GM12878 (cell line): ENCODE measurements at regions not wholly inside any gene's neighbourhood (a gene's known extent, or its start where the extent isn't known, plus 50 kb on each side); places are given as distances from the start of the nearest gene placed in this dataset.

Experiments
- CTCF ChIP-seq, 3 experiments: IDR thresholded peaks in 2 of 3; conservative IDR thresholded peaks in 1 of 3; 2 replicates each; pipeline ENCODE4 v1.5.1; 2011; ENCODE audit warnings: low read depth in 3 of 3, low read length in 3 of 3, mild to moderate bottlenecking in 3 of 3, control low read depth in 2 of 3, moderate library complexity in 2 of 3, inconsistent platforms in 1 of 3, mixed read lengths in 1 of 3; ENCODE audit not compliant: control insufficient read depth in 2 of 3, insufficient read depth in 1 of 3; ENCODE audit errors: extremely low read depth in 1 of 3
- EP300 ChIP-seq, 2 experiments: fragments of 150-350 bp in 1 of 2; IDR thresholded peaks; 2 replicates each; pipeline ENCODE4 v1.6.1; 2011 to 2012; ENCODE audit warnings: low read depth in 2 of 2, low read length in 2 of 2, borderline replicate concordance in 1 of 2, improper control_type of control experiment in 1 of 2, inconsistent platforms in 1 of 2; ENCODE audit not compliant: control insufficient read depth in 1 of 2
- HDAC6 ChIP-seq: fragments of 200-600 bp; sonication (generic); IDR thresholded peaks from one replicate; pipeline ENCODE4 v1.8.0; 2017; ENCODE audit warnings: antibody characterized with exemption; ENCODE audit not compliant: unreplicated experiment
- MEF2B ChIP-seq: fragments of 450-650 bp; IDR thresholded peaks from 2 replicates; pipeline ENCODE4 v1.6.1; 2018; ENCODE audit warnings: mild to moderate bottlenecking, moderate library complexity; ENCODE audit not compliant: partially characterized antibody, poor library complexity, severe bottlenecking
- MXI1 ChIP-seq: fragments of 150-350 bp; IDR thresholded peaks from 2 replicates; pipeline ENCODE4 v1.6.1; 2011; ENCODE audit warnings: low read depth, mild to moderate bottlenecking, inconsistent platforms, low read length, improper control_type of control experiment
- NR2F1 ChIP-seq: fragments of 450-650 bp; conservative IDR thresholded peaks from 2 replicates; pipeline ENCODE4 v1.6.1; 2017; ENCODE audit warnings: mild to moderate bottlenecking
- POLR2A ChIP-seq: IDR thresholded peaks from 2 replicates; pipeline ENCODE4 v1.6.1; 2011; ENCODE audit warnings: low read depth, mild to moderate bottlenecking, low read length
- REST ChIP-seq: IDR thresholded peaks from 2 replicates; pipeline ENCODE4 v1.6.1; 2012; ENCODE audit warnings: mild to moderate bottlenecking, low read depth, low read length
- SRF ChIP-seq, 2 experiments: IDR thresholded peaks; 2 replicates each; pipeline ENCODE4 v1.6.1; 2011; ENCODE audit warnings: low read depth in 2 of 2, low read length in 2 of 2, mild to moderate bottlenecking in 1 of 2, moderate library complexity in 1 of 2
- ZBTB11 ChIP-seq: fragments of 450-650 bp; formaldehyde crosslinking; IDR thresholded peaks from 2 replicates; pipeline ENCODE4 v1.5.0; 2022; ENCODE audit warnings: mild to moderate bottlenecking, missing genetic modification characterization
- ZBTB33 ChIP-seq: fragments of 450-650 bp; IDR thresholded peaks from 2 replicates; pipeline ENCODE4 v1.6.1; 2017; ENCODE audit warnings: mild to moderate bottlenecking
- ZNF207 ChIP-seq: fragments of 450-650 bp; IDR thresholded peaks from 2 replicates; pipeline ENCODE4 v1.6.1; 2014; ENCODE audit warnings: antibody characterized with exemption, mild to moderate bottlenecking, borderline replicate concordance

- no peak for TF ChIP-seq NR2F1
- TF ChIP-seq CTCF (IDR thresholded peaks at IDR 0.05 in 2 of 3, conservative IDR thresholded peaks at IDR 0.05 in 1 of 3; ENCODE audit: control insufficient read depth in 2 of 3, extremely low read depth in 1 of 3, insufficient read depth in 1 of 3, low read depth in 3 of 3, low read length in 3 of 3), result no peak
- TF ChIP-seq ZNF207, result no peak
- no peak for TF ChIP-seq ZBTB33
- TF ChIP-seq ZBTB11 (CRISPR knock-in tag), result no peak
- no peak for TF ChIP-seq SRF (IDR thresholded peaks at IDR 0.05; ENCODE audit: low read depth in 2 of 2, low read length in 2 of 2)
- no peak for TF ChIP-seq POLR2A
- no peak for TF ChIP-seq HDAC6
- TF ChIP-seq MEF2B, result no peak
- TF ChIP-seq MXI1, result no peak
- TF ChIP-seq REST, result no peak
- TF ChIP-seq EP300 (IDR thresholded peaks at IDR 0.05; ENCODE audit: borderline replicate concordance in 1 of 2, control insufficient read depth in 1 of 2, low read depth in 2 of 2, low read length in 2 of 2), result no peak
Observed at GRCh38 chr6:22826961-22827360, 257.6 kb downstream of the HDGFL1 start.
